ENCODE measurements at regions not wholly inside any gene's neighbourhood (a gene's known extent, or its start where the extent isn't known, plus 50 kb on each side); places are given as distances from the start of the nearest gene placed in this dataset.

GRCh38 chr2:8061219-8061618, 620.6 kb upstream of the ID2 start:
- DNase-seq = no peak
- no peak overlapping the region for H3K27ac ChIP-seq
- TF ChIP-seq POLR2A (IDR thresholded peaks at IDR 0.05) (no peak), CTCF (IDR thresholded peaks at IDR 0.05) (no peak)
- 89% methylated on average over 9 of the region's 9 CpGs for WGBS, 2 donors
- H3K36me3 ChIP-seq = no peaks in the 10 kb centered on the region
- no peak overlapping the region for H3K4me3 ChIP-seq (replicated peaks in 1 of 3)
- H3K27me3 ChIP-seq = no peaks in the 10 kb centered on the region
- H3K9me3 ChIP-seq = no peaks in the 10 kb centered on the region
- intact Hi-C loops (cut with DNase I) = no loop called here
- H3K4me1 ChIP-seq = peaks cover 6 to 10% of the 10 kb centered on the region in 2 donors

GRCh38 chr2:8064603-8065002, 617.3 kb upstream of the ID2 start:
- H3K36me3 ChIP-seq = no peaks in the 10 kb centered on the region
- no peak for TF ChIP-seq CTCF (IDR thresholded peaks at IDR 0.05)
- no peak for TF ChIP-seq POLR2A (IDR thresholded peaks at IDR 0.05)
- H3K9me3 ChIP-seq = no peaks in the 10 kb centered on the region
- H3K27me3 ChIP-seq = no peaks in the 10 kb centered on the region
- H3K4me1 ChIP-seq = no peaks in the 10 kb centered on the region
- H3K27ac ChIP-seq = no peak overlapping the region
- DNase-seq = no peak
- H3K4me3 ChIP-seq (replicated peaks in 1 of 3) = no peak overlapping the region
- intact Hi-C loops (cut with DNase I) = no loop called here
- 95% methylated on average over 5 of the region's 5 CpGs for WGBS, 2 donors

- intact Hi-C loops (cut with DNase I) = no loop called here
Measured at GRCh38 chr2:8065191-8065590, 616.7 kb upstream of the ID2 start.

GRCh38 chr2:8067784-8068336, 614.0 kb upstream of the ID2 start:
- H3K9me3 ChIP-seq = no peaks in the 10 kb centered on the region
- no peaks in the 10 kb centered on the region for H3K36me3 ChIP-seq
- TF ChIP-seq POLR2A (IDR thresholded peaks at IDR 0.05) (no peak), CTCF (IDR thresholded peaks at IDR 0.05) (no peak)
- H3K27me3 ChIP-seq = no peaks in the 10 kb centered on the region
- H3K4me3 ChIP-seq (replicated peaks in 1 of 3) = no peak overlapping the region
- intact Hi-C loops (cut with DNase I) = no loop called here
- no peak overlapping the region for H3K27ac ChIP-seq
- H3K4me1 ChIP-seq = no peaks in the 10 kb centered on the region
- 80 to 92% methylated on average over 15 of the region's 15 CpGs for WGBS, 2 donors
- no peak for DNase-seq

More at GRCh38 chr2:8065191-8065590, 616.7 kb upstream of the ID2 start:
- no peaks in the 10 kb centered on the region for H3K9me3 ChIP-seq
- 98 to 100% methylated on average over 1 of the region's 1 CpG for WGBS, 2 donors
- no peaks in the 10 kb centered on the region for H3K27me3 ChIP-seq
- DNase-seq = no peak
- no peak overlapping the region for H3K27ac ChIP-seq
- no peaks in the 10 kb centered on the region for H3K4me1 ChIP-seq
- TF ChIP-seq CTCF (IDR thresholded peaks at IDR 0.05) (no peak), POLR2A (IDR thresholded peaks at IDR 0.05) (no peak)
- H3K4me3 ChIP-seq (replicated peaks in 1 of 3) = no peak overlapping the region
- no peaks in the 10 kb centered on the region for H3K36me3 ChIP-seq

- Histone ChIP-seq H3K27me3 (no peaks in the 10 kb centered on the region), H3K4me1 (no peaks in the 10 kb centered on the region), H3K9me3 (no peaks in the 10 kb centered on the region), H3K27ac (no peak overlapping the region), H3K36me3 (no peaks in the 10 kb centered on the region), H3K4me3 (replicated peaks in 1 of 3) (no peak overlapping the region)
- TF ChIP-seq CTCF (IDR thresholded peaks at IDR 0.05) = no peak
- TF ChIP-seq POLR2A (IDR thresholded peaks at IDR 0.05) = no peak
- no peak for DNase-seq
- intact Hi-C loops (cut with DNase I) = no loop called here
- 90 to 94% methylated on average over 1 of the region's 1 CpG for WGBS, 2 donors
Measured at GRCh38 chr2:8072907-8073306, 608.9 kb upstream of the ID2 start.
